Panc1 (cell line): ENCODE measurements at regions not wholly inside any gene's neighbourhood (a gene's known extent, or its start where the extent isn't known, plus 50 kb on each side); places are given as distances from the start of the nearest gene placed in this dataset.

ENCODE experiments used
- CTCF ChIP-seq: fragments of 450-650 bp; IDR thresholded peaks from 2 replicates; pipeline ENCODE4 v1.5.1; 2017; ENCODE audit warnings: mild to moderate bottlenecking
- POLR2AphosphoS5 ChIP-seq: IDR thresholded peaks from 2 replicates; pipeline ENCODE4 v1.6.1; 2012; ENCODE audit warnings: mild to moderate bottlenecking, low read depth, low read length, moderate library complexity
- REST ChIP-seq, 2 experiments: IDR thresholded peaks; 2 replicates each; pipeline ENCODE4 v1.6.1; 2011 to 2012; ENCODE audit warnings: low read depth in 2 of 2, control low read depth in 1 of 2, low read length in 1 of 2, mild to moderate bottlenecking in 1 of 2, moderate library complexity in 1 of 2; ENCODE audit not compliant: insufficient read depth in 1 of 2
- SIN3A ChIP-seq: IDR thresholded peaks from 2 replicates; pipeline ENCODE4 v1.6.1; 2012; ENCODE audit warnings: low read depth, mild to moderate bottlenecking, low read length, moderate library complexity, borderline replicate concordance; ENCODE audit not compliant: insufficient read depth

GRCh38 chr6:149202100-149202499 is 115.4 kb upstream of the TAB2 start:
- TF ChIP-seq CTCF (no peak), POLR2AphosphoS5 (no peak), REST (IDR thresholded peaks at IDR 0.05; ENCODE audit: insufficient read depth in 1 of 2, low read depth in 2 of 2, low read length in 1 of 2) (no peak), SIN3A (no peak)
